ENCODE measurements at regions not wholly inside any gene's neighbourhood (a gene's known extent, or its start where the extent isn't known, plus 50 kb on each side); places are given as distances from the start of the nearest gene placed in this dataset.

DNA sequence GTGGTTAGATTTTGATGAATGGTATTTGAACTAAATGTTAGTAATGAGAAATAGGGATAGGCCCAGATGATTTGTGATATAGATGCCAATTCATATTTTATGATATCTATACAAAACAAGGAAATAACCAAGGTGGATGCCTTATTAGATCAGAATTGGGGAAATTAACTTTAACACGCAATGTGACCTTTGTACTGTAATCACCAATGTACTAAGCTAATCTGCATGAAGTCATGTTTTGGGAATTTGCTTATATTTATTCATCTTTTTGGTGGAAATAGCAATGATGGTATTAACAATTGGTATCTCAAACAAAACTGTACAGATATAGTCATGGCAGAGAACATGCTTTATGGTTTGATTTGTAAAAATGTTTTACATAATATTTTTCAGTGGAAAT, 504.7 kb downstream of the PLCL1 start:
- TF ChIP-seq, protein P1, sequence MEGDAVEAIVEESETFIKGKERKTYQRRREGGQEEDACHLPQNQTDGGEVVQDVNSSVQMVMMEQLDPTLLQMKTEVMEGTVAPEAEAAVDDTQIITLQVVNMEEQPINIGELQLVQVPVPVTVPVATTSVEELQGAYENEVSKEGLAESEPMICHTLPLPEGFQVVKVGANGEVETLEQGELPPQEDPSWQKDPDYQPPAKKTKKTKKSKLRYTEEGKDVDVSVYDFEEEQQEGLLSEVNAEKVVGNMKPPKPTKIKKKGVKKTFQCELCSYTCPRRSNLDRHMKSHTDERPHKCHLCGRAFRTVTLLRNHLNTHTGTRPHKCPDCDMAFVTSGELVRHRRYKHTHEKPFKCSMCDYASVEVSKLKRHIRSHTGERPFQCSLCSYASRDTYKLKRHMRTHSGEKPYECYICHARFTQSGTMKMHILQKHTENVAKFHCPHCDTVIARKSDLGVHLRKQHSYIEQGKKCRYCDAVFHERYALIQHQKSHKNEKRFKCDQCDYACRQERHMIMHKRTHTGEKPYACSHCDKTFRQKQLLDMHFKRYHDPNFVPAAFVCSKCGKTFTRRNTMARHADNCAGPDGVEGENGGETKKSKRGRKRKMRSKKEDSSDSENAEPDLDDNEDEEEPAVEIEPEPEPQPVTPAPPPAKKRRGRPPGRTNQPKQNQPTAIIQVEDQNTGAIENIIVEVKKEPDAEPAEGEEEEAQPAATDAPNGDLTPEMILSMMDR (IDR thresholded peaks at IDR 0.05; ENCODE audit: insufficient read depth, low read depth, low read length) = no peak
- TF ChIP-seq EZH2 (IDR thresholded peaks at IDR 0.05; ENCODE audit: insufficient read depth, low read length) = no peak
